Dendritic cell treated with granulocyte-macrophage colony-stimulating factor and Interleukin-4, amounts not matched to agents 40 ng/mL and 50 ng/mL, for 4 days (primary cell): ENCODE measurements at regions not wholly inside any gene's neighbourhood (a gene's known extent, or its start where the extent isn't known, plus 50 kb on each side); places are given as distances from the start of the nearest gene placed in this dataset.
"Not testable (repeated sequence)": the region's sequence is repeated elsewhere in the genome, so short reads cannot be mapped to it uniquely, and the experiment has no call there.

Experiments used
- H3K27ac Mint-ChIP-seq: one replicate; pipeline ENCODE4 v1.8.0; 2022; ENCODE audit warnings: mild to moderate bottlenecking, mixed read lengths
- H3K27me3 Mint-ChIP-seq: one replicate; pipeline ENCODE4 v1.8.0; 2022; ENCODE audit warnings: mild to moderate bottlenecking, mixed read lengths
- H3K36me3 Mint-ChIP-seq: one replicate; pipeline ENCODE4 v1.8.0; 2022; ENCODE audit warnings: low read depth, mixed read lengths
- H3K4me1 Mint-ChIP-seq: one replicate; pipeline ENCODE4 v1.8.0; 2022; ENCODE audit warnings: low read depth, mixed read lengths
- H3K4me3 Mint-ChIP-seq: one replicate; pipeline ENCODE4 v1.8.0; 2022; ENCODE audit warnings: mild to moderate bottlenecking, moderate library complexity, mixed read lengths
- H3K9me3 Mint-ChIP-seq: one replicate; pipeline ENCODE4 v1.8.0; 2022; ENCODE audit warnings: mixed read lengths
- intact Hi-C: fragments of 100-400 bp; cut with micrococcal nuclease; formaldehyde crosslinking; loops from one replicate; pipeline ENCODE4 v1.15.0; 2022

GRCh38 chr17:27094179-27094578 lies 199.7 kb upstream of the WSB1 start:
- H3K4me1 Mint-ChIP-seq, intact Hi-C loops, H3K27ac Mint-ChIP-seq, H3K9me3 Mint-ChIP-seq, H3K36me3 Mint-ChIP-seq, H3K4me3 Mint-ChIP-seq, H3K27me3 Mint-ChIP-seq: not testable (repeated sequence)

- H3K4me3 Mint-ChIP-seq, H3K27me3 Mint-ChIP-seq, H3K27ac Mint-ChIP-seq, H3K36me3 Mint-ChIP-seq, H3K4me1 Mint-ChIP-seq, H3K9me3 Mint-ChIP-seq, intact Hi-C loops: not testable (repeated sequence)
These were observed 198.1 kb upstream of the WSB1 start for GRCh38 chr17:27095821-27096220.

GRCh38 chr17:27099266-27099665 lies 194.6 kb upstream of the WSB1 start:
- H3K9me3 Mint-ChIP-seq, H3K36me3 Mint-ChIP-seq, intact Hi-C loops, H3K27ac Mint-ChIP-seq, H3K4me3 Mint-ChIP-seq, H3K4me1 Mint-ChIP-seq, H3K27me3 Mint-ChIP-seq: not testable (repeated sequence)

GRCh38 chr17:27104605-27105221 lies 189.2 kb upstream of the WSB1 start:
- H3K36me3 Mint-ChIP-seq, H3K4me3 Mint-ChIP-seq, H3K27ac Mint-ChIP-seq, H3K27me3 Mint-ChIP-seq, H3K9me3 Mint-ChIP-seq, H3K4me1 Mint-ChIP-seq, intact Hi-C loops: not testable (repeated sequence)

- Mint-ChIP-seq H3K27ac (no peak overlapping the region), H3K27me3 (no peaks in the 10 kb centered on the region), H3K4me1 (no peaks in the 10 kb centered on the region), H3K9me3 (no peaks in the 10 kb centered on the region), H3K36me3 (no peaks in the 10 kb centered on the region), H3K4me3 (no peak overlapping the region)
- intact Hi-C loops = no loop called here
These were observed 188.3 kb upstream of the WSB1 start for GRCh38 chr17:27105636-27106035.

- H3K27ac Mint-ChIP-seq = no peak overlapping the region
- intact Hi-C loops = no loop called here
- no peaks in the 10 kb centered on the region for H3K4me1 Mint-ChIP-seq
- H3K9me3 Mint-ChIP-seq = no peaks in the 10 kb centered on the region
- peaks cover under 1% of the 10 kb centered on the region for H3K27me3 Mint-ChIP-seq
- H3K4me3 Mint-ChIP-seq = no peak overlapping the region
- no peaks in the 10 kb centered on the region for H3K36me3 Mint-ChIP-seq
These were observed 187.4 kb upstream of the WSB1 start for GRCh38 chr17:27106347-27106981.

- no peaks in the 10 kb centered on the region for H3K36me3 Mint-ChIP-seq
These were observed 186.9 kb upstream of the WSB1 start for GRCh38 chr17:27106982-27107360.

GRCh38 chr17:27107386-27108328 lies 186.3 kb upstream of the WSB1 start:
- H3K27me3 Mint-ChIP-seq, H3K27ac Mint-ChIP-seq, H3K9me3 Mint-ChIP-seq, H3K4me3 Mint-ChIP-seq, intact Hi-C loops, H3K36me3 Mint-ChIP-seq, H3K4me1 Mint-ChIP-seq: not testable (repeated sequence)

More at GRCh38 chr17:27106982-27107360, 186.9 kb upstream of the WSB1 start:
- no peak overlapping the region for H3K27ac Mint-ChIP-seq
- no peaks in the 10 kb centered on the region for H3K4me1 Mint-ChIP-seq
- intact Hi-C loops = no loop called here
- H3K27me3 Mint-ChIP-seq = peaks cover 2% of the 10 kb centered on the region
- no peaks in the 10 kb centered on the region for H3K9me3 Mint-ChIP-seq
- no peak overlapping the region for H3K4me3 Mint-ChIP-seq

- H3K4me3 Mint-ChIP-seq = no peak overlapping the region
- no peaks in the 10 kb centered on the region for H3K36me3 Mint-ChIP-seq
- H3K4me1 Mint-ChIP-seq = no peaks in the 10 kb centered on the region
- peaks cover 4% of the 10 kb centered on the region for H3K27me3 Mint-ChIP-seq
- H3K9me3 Mint-ChIP-seq = no peaks in the 10 kb centered on the region
- intact Hi-C loops = no loop called here
- no peak overlapping the region for H3K27ac Mint-ChIP-seq
These were observed 184.6 kb upstream of the WSB1 start for GRCh38 chr17:27109346-27109745.

GRCh38 chr17:27153005-27153404 lies 140.9 kb upstream of the WSB1 start:
- H3K27me3 Mint-ChIP-seq = no peaks in the 10 kb centered on the region
- intact Hi-C loops = no loop called here
- no peaks in the 10 kb centered on the region for H3K36me3 Mint-ChIP-seq
- peaks cover 44% of the 10 kb centered on the region for H3K9me3 Mint-ChIP-seq
- H3K4me3 Mint-ChIP-seq = no peak overlapping the region
- no peak overlapping the region for H3K27ac Mint-ChIP-seq
- no peaks in the 10 kb centered on the region for H3K4me1 Mint-ChIP-seq

GRCh38 chr17:27155866-27156265 lies 138.0 kb upstream of the WSB1 start:
- Mint-ChIP-seq H3K9me3 (peaks cover 51% of the 10 kb centered on the region), H3K27ac (no peak overlapping the region), H3K36me3 (no peaks in the 10 kb centered on the region), H3K27me3 (no peaks in the 10 kb centered on the region), H3K4me1 (no peaks in the 10 kb centered on the region), H3K4me3 (no peak overlapping the region)
- intact Hi-C loops = no loop called here

GRCh38 chr17:27157297-27157696 lies 136.6 kb upstream of the WSB1 start:
- Mint-ChIP-seq H3K4me1 (no peaks in the 10 kb centered on the region), H3K27ac (no peak overlapping the region), H3K27me3 (no peaks in the 10 kb centered on the region), H3K36me3 (no peaks in the 10 kb centered on the region), H3K9me3 (peaks cover 51% of the 10 kb centered on the region), H3K4me3 (no peak overlapping the region)
- intact Hi-C loops = no loop called here

GRCh38 chr17:27157898-27158297 lies 136.0 kb upstream of the WSB1 start:
- H3K4me1 Mint-ChIP-seq = no peaks in the 10 kb centered on the region
- no peak overlapping the region for H3K27ac Mint-ChIP-seq
- intact Hi-C loops = no loop called here
- H3K9me3 Mint-ChIP-seq = peaks cover 50% of the 10 kb centered on the region
- H3K36me3 Mint-ChIP-seq = no peaks in the 10 kb centered on the region
- no peaks in the 10 kb centered on the region for H3K27me3 Mint-ChIP-seq
- H3K4me3 Mint-ChIP-seq = no peak overlapping the region

- Mint-ChIP-seq H3K36me3 (no peaks in the 10 kb centered on the region), H3K9me3 (peaks cover 45% of the 10 kb centered on the region), H3K27me3 (no peaks in the 10 kb centered on the region), H3K4me3 (no peak overlapping the region), H3K27ac (no peak overlapping the region), H3K4me1 (no peaks in the 10 kb centered on the region)
- intact Hi-C loops = no loop called here
These were observed 135.5 kb upstream of the WSB1 start for GRCh38 chr17:27158382-27158781.
